Keratinocyte (primary cell): ENCODE measurements at regions not wholly inside any gene's neighbourhood (a gene's known extent, or its start where the extent isn't known, plus 50 kb on each side); places are given as distances from the start of the nearest gene placed in this dataset.

ENCODE experiments used
- EZH2 ChIP-seq: IDR thresholded peaks from one replicate; pipeline ENCODE4 v1.6.1; 2012; ENCODE audit warnings: inconsistent platforms, mild to moderate bottlenecking, low read length, moderate library complexity
- TF ChIP-seq, protein P1 (sequence below), 3 experiments: IDR thresholded peaks in 1 of 3; conservative IDR thresholded peaks in 1 of 3; optimal IDR thresholded peaks in 1 of 3; 2 replicates in 2 of 3; 3 replicates in 1 of 3; pipeline versions ENCODE3 to v1.5.1; 2011; ENCODE audit warnings: low read length in 3 of 3, mild to moderate bottlenecking in 3 of 3, moderate library complexity in 2 of 3, control low read depth in 1 of 3, inconsistent platforms in 1 of 3; ENCODE audit not compliant: insufficient read depth in 2 of 3; ENCODE audit errors: extremely low read depth in 1 of 3

DNA sequence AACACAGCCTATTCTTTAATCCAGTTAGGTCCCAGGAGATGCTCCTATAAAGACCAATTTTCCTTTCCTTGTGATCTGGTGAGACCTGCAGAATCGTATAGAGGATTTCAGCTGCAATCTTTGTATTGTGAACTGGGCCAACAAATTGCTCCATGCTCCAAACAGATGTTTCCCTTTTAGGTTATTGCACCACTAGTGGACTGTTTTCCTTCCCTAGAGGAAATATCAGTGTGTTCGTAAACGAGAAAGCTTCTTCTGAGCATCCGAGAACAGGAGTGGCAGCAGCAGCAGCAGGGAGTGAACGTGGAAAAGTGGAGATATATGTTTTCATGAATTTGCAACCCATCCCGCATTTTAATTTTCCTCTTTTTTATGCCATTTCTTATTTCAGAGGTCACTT lies 344.1 kb upstream of the PDE3A start:
- TF ChIP-seq, protein P1, sequence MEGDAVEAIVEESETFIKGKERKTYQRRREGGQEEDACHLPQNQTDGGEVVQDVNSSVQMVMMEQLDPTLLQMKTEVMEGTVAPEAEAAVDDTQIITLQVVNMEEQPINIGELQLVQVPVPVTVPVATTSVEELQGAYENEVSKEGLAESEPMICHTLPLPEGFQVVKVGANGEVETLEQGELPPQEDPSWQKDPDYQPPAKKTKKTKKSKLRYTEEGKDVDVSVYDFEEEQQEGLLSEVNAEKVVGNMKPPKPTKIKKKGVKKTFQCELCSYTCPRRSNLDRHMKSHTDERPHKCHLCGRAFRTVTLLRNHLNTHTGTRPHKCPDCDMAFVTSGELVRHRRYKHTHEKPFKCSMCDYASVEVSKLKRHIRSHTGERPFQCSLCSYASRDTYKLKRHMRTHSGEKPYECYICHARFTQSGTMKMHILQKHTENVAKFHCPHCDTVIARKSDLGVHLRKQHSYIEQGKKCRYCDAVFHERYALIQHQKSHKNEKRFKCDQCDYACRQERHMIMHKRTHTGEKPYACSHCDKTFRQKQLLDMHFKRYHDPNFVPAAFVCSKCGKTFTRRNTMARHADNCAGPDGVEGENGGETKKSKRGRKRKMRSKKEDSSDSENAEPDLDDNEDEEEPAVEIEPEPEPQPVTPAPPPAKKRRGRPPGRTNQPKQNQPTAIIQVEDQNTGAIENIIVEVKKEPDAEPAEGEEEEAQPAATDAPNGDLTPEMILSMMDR (optimal IDR thresholded peaks at IDR 0.05 in 1 of 3, IDR thresholded peaks at IDR 0.05 in 1 of 3, conservative IDR thresholded peaks at IDR 0.05 in 1 of 3; ENCODE audit: extremely low read depth in 1 of 3, insufficient read depth in 2 of 3, low read length in 3 of 3) = no peak
- TF ChIP-seq EZH2 = no peak
